DND-41 (cell line): ENCODE measurements at regions not wholly inside any gene's neighbourhood (a gene's known extent, or its start where the extent isn't known, plus 50 kb on each side); places are given as distances from the start of the nearest gene placed in this dataset.

Experiments used
- ATAC-seq: fragments of 200-7000 bp; cut with Tn5 transposase; 3 replicates; pipeline ENCODE4 v1.9.1; 2021; ENCODE audit warnings: low read depth; ENCODE audit not compliant: insufficient read depth
- DNase-seq: peaks from one replicate; pipeline ENCODE4 v3.0.0-alpha.2; 2020
- H2AFZ ChIP-seq: 2 replicates; pipeline ENCODE4 v1.6.0; 2012; ENCODE audit warnings: low read depth, low read length
- H3K27ac ChIP-seq: 2 replicates; pipeline ENCODE4 v1.5.1; 2012; ENCODE audit warnings: low read length, inconsistent platforms
- H3K27me3 ChIP-seq: fragments of 200-600 bp; sonication (generic); 2 replicates; pipeline ENCODE4 v1.6.0; 2012; ENCODE audit warnings: low read length, mild to moderate bottlenecking, inconsistent platforms; ENCODE audit not compliant: insufficient read depth, poor library complexity
- H3K36me3 ChIP-seq: 2 replicates; pipeline ENCODE4 v1.5.1; 2012; ENCODE audit warnings: low read length, inconsistent platforms; ENCODE audit not compliant: insufficient read depth
- H3K4me1 ChIP-seq: 2 replicates; pipeline ENCODE4 v1.5.1; 2012; ENCODE audit warnings: mild to moderate bottlenecking, low read length; ENCODE audit not compliant: insufficient read depth
- H3K4me2 ChIP-seq: 2 replicates; pipeline ENCODE4 v1.6.0; 2012; ENCODE audit warnings: mild to moderate bottlenecking, moderate library complexity, low read length, inconsistent platforms; ENCODE audit not compliant: insufficient read depth
- H3K4me3 ChIP-seq, 2 experiments: fragments of 200-600 bp in 1 of 2; shearing (Covaris generic) in 1 of 2; 2 replicates each; pipeline ENCODE4 v1.5.1; 2012 to 2016; ENCODE audit warnings: inconsistent platforms in 2 of 2, low read length in 2 of 2, mild to moderate bottlenecking in 2 of 2, low read depth in 1 of 2, moderate library complexity in 1 of 2
- H3K79me2 ChIP-seq: 2 replicates; pipeline ENCODE4 v1.6.0; 2012; ENCODE audit warnings: low read length, inconsistent platforms; ENCODE audit not compliant: insufficient read depth
- H3K9ac ChIP-seq: 2 replicates; pipeline ENCODE4 v1.6.0; 2012; ENCODE audit warnings: low read depth, mild to moderate bottlenecking, inconsistent platforms, low read length, moderate library complexity
- H3K9me3 ChIP-seq: 2 replicates; pipeline ENCODE4 v1.5.1; 2012; ENCODE audit warnings: low read length, moderate library complexity, mild to moderate bottlenecking, inconsistent platforms; ENCODE audit not compliant: insufficient read depth, severe bottlenecking
- H4K20me1 ChIP-seq: 2 replicates; pipeline ENCODE4 v1.6.0; 2012; ENCODE audit warnings: low read length; ENCODE audit not compliant: insufficient read depth
- EZH2 ChIP-seq: IDR thresholded peaks from 3 replicates; pipeline ENCODE4 v1.6.1; 2012; ENCODE audit warnings: borderline replicate concordance, low read depth, mild to moderate bottlenecking, moderate library complexity, low read length, inconsistent platforms; ENCODE audit not compliant: severe bottlenecking
- TF ChIP-seq, protein P1 (sequence below): IDR thresholded peaks from 2 replicates; pipeline ENCODE4 v1.5.1; 2012; ENCODE audit warnings: borderline replicate concordance, low read length, moderate library complexity, mild to moderate bottlenecking; ENCODE audit not compliant: poor library complexity, severe bottlenecking; ENCODE audit errors: extremely low read depth

DNA sequence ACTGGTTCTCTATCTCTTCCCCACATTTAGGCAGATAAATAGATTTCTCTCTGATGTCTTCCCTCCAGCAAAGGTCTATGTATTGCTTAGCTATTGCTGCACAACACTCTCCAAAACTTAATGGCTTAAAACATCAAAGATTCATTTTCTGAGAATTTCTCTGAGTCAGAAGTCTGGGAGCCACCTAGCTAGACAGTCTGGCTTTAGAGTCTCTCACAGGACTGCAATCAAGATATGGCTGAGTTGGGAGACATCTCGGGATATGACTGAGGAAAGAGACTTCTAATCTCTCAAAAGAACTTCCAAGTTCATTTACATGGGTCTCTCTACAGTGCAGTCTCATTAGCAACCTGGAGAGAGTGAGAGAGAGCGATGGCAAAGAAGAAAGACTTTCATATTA is 553.6 kb upstream of the GHITM start:
- Histone ChIP-seq H3K4me2 (no peak overlapping the region), H3K4me3 (no peak overlapping the region), H2AFZ (no peak overlapping the region), H3K9ac (no peak overlapping the region), H3K27ac (no peak overlapping the region), H3K4me1 (no peaks in the 10 kb centered on the region), H3K36me3 (no peaks in the 10 kb centered on the region), H3K9me3 (no peaks in the 10 kb centered on the region), H3K79me2 (no peaks in the 10 kb centered on the region), H4K20me1 (no peaks in the 10 kb centered on the region), H3K27me3 (no peaks in the 10 kb centered on the region)
- DNase-seq (no peak), ATAC-seq (no peak)
- TF ChIP-seq, protein P1, sequence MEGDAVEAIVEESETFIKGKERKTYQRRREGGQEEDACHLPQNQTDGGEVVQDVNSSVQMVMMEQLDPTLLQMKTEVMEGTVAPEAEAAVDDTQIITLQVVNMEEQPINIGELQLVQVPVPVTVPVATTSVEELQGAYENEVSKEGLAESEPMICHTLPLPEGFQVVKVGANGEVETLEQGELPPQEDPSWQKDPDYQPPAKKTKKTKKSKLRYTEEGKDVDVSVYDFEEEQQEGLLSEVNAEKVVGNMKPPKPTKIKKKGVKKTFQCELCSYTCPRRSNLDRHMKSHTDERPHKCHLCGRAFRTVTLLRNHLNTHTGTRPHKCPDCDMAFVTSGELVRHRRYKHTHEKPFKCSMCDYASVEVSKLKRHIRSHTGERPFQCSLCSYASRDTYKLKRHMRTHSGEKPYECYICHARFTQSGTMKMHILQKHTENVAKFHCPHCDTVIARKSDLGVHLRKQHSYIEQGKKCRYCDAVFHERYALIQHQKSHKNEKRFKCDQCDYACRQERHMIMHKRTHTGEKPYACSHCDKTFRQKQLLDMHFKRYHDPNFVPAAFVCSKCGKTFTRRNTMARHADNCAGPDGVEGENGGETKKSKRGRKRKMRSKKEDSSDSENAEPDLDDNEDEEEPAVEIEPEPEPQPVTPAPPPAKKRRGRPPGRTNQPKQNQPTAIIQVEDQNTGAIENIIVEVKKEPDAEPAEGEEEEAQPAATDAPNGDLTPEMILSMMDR, result no peak
- no peak for TF ChIP-seq EZH2

DNA sequence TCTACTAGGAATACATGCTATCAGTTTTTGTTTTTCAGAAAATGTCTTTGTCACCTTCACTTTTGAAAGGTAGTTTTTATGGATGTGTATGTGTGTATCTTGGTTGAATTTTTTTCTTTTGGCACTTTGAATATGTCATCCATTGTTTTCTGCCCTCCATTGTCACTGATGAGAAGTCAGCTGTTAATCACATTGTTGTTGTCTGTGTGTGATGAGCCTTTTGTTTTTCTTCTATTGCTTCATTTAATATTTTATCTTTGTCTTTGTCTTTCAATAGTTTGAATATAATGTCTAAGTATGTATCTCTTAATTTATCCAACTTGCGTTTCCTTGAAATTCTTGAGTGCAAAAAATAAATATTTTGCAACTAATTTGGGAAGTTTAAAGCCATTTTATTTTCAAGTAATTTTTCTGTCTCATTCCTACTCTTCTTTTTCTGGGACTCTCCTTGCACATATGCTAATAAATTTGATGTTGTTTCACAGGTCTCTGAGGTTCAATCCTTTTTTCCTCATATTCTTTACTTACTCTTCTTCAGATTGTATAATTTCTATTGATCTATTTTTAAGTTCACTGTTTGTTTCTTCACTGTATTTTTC is 546.9 kb upstream of the GHITM start:
- no peak overlapping the region for H3K27ac ChIP-seq

DNA sequence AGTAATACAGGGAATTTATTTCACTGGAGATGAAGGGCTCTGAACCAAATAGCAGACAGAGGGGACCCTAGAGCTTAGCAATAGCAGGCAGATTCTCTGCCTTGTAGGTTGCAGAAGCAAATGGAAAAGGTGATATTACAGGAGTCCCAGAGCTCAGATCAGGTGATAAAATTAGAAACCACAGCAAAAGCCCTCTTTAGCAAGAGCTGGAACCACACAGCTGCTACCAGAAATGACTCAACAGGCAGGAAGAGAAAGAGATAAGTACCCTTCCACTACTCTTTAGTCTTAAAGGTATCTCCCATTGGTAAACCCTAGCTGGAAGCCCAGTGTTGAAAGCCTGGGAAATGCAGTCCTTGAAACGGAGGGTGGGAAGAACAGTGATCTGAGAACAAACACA is 535.6 kb upstream of the GHITM start:
- Histone ChIP-seq H3K4me1 (no peaks in the 10 kb centered on the region), H3K27ac (no peak overlapping the region), H3K4me3 (no peak overlapping the region), H3K27me3 (no peaks in the 10 kb centered on the region), H4K20me1 (no peaks in the 10 kb centered on the region), H3K79me2 (no peaks in the 10 kb centered on the region), H2AFZ (no peak overlapping the region), H3K9ac (no peak overlapping the region), H3K4me2 (no peak overlapping the region), H3K36me3 (no peaks in the 10 kb centered on the region), H3K9me3 (no peaks in the 10 kb centered on the region)
- ATAC-seq (peak; percentile 58; the same call in 2 of the 3 replicates), DNase-seq (no peak)
- no peak for TF ChIP-seq EZH2
- TF ChIP-seq, protein P1, result no peak

More for the DNA sequence above, 546.9 kb upstream of the GHITM start:
- H3K79me2 ChIP-seq, result no peaks in the 10 kb centered on the region
- H3K36me3 ChIP-seq, result no peaks in the 10 kb centered on the region
- H2AFZ ChIP-seq, result no peak overlapping the region
- no peak for TF ChIP-seq EZH2
- TF ChIP-seq, protein P1, result no peak
- H3K4me3 ChIP-seq, result no peak overlapping the region
- DNase-seq (no peak), ATAC-seq (no peak)
- H3K4me2 ChIP-seq, result no peak overlapping the region
- no peaks in the 10 kb centered on the region for H3K27me3 ChIP-seq
- H3K9me3 ChIP-seq, result peaks cover 2% of the 10 kb centered on the region
- H3K9ac ChIP-seq, result no peak overlapping the region
- H3K4me1 ChIP-seq, result no peaks in the 10 kb centered on the region
- no peaks in the 10 kb centered on the region for H4K20me1 ChIP-seq
